GM06990 (cell line): ENCODE measurements at regions not wholly inside any gene's neighbourhood (a gene's known extent, or its start where the extent isn't known, plus 50 kb on each side); places are given as distances from the start of the nearest gene placed in this dataset.

Source experiments
- DNase-seq: peaks from one replicate; pipeline ENCODE4 v3.0.0-alpha.2; 2011; ENCODE audit not compliant: insufficient read length; ENCODE audit errors: extremely low read depth
- H3K27me3 ChIP-seq: replicated peaks from 2 replicates; pipeline ENCODE4 v1.6.0; 2011; ENCODE audit warnings: low read length; ENCODE audit not compliant: control insufficient read depth, insufficient read depth
- H3K36me3 ChIP-seq: 2 replicates; pipeline ENCODE4 v1.5.1; 2011; ENCODE audit warnings: low read length; ENCODE audit not compliant: control insufficient read depth, insufficient read depth
- H3K4me3 ChIP-seq: replicated peaks from 2 replicates; pipeline ENCODE4 v1.5.1; 2011; ENCODE audit warnings: low read depth, mild to moderate bottlenecking, control low read depth, low read length
- TF ChIP-seq, protein P1 (sequence below): IDR thresholded peaks from 2 replicates; pipeline ENCODE4 v1.5.1; 2011; ENCODE audit warnings: low read length, control low read depth, mild to moderate bottlenecking, inconsistent platforms; ENCODE audit not compliant: insufficient read depth, poor library complexity, severe bottlenecking

DNA sequence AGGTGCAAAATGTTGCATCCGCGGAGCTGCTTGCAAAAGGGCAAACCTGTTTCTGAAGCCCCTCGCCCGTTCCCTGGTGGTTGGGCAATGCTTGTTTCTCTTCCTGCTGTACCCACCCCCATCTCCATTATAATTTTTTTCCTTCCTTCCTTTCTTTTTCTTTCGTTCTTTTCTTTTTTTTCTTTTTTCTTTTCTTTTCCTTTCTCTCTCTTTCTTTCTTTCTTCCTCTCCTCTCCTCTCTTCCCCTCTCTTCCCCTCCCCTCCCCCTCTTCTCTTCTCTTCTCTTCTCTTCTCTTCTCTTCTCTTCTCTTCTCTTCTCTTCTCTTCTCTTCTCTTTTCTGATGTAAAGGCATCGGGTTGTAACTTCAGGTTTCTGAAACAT lies 278.2 kb downstream of the GATA3 start:
- TF ChIP-seq, protein P1, sequence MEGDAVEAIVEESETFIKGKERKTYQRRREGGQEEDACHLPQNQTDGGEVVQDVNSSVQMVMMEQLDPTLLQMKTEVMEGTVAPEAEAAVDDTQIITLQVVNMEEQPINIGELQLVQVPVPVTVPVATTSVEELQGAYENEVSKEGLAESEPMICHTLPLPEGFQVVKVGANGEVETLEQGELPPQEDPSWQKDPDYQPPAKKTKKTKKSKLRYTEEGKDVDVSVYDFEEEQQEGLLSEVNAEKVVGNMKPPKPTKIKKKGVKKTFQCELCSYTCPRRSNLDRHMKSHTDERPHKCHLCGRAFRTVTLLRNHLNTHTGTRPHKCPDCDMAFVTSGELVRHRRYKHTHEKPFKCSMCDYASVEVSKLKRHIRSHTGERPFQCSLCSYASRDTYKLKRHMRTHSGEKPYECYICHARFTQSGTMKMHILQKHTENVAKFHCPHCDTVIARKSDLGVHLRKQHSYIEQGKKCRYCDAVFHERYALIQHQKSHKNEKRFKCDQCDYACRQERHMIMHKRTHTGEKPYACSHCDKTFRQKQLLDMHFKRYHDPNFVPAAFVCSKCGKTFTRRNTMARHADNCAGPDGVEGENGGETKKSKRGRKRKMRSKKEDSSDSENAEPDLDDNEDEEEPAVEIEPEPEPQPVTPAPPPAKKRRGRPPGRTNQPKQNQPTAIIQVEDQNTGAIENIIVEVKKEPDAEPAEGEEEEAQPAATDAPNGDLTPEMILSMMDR = no peak
- H3K36me3 ChIP-seq = no peaks in the 10 kb centered on the region
- no peak for DNase-seq
- H3K27me3 ChIP-seq = no peaks in the 10 kb centered on the region
- peak overlapping the region; percentile 46 for H3K4me3 ChIP-seq

DNA sequence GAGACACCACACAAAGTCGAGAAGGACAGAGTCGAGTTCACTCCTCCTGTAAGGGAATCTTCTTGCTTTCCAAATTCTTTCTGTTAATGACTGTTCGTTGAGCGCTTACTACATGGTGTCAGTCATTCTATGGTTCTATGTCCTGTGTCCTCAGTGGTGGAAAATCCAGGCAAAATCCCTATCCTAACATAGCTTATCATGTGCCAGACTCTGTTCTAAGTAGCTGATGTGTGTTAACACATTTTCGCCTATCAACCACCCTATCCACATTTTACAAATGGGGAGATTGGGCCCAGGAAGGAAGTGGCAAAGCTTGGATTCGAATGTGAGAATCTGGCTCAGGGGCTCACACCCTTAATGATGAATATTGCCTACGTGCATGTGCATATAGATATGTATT lies 280.1 kb downstream of the GATA3 start:
- no peaks in the 10 kb centered on the region for H3K36me3 ChIP-seq
- TF ChIP-seq, protein P1 = no peak

DNA sequence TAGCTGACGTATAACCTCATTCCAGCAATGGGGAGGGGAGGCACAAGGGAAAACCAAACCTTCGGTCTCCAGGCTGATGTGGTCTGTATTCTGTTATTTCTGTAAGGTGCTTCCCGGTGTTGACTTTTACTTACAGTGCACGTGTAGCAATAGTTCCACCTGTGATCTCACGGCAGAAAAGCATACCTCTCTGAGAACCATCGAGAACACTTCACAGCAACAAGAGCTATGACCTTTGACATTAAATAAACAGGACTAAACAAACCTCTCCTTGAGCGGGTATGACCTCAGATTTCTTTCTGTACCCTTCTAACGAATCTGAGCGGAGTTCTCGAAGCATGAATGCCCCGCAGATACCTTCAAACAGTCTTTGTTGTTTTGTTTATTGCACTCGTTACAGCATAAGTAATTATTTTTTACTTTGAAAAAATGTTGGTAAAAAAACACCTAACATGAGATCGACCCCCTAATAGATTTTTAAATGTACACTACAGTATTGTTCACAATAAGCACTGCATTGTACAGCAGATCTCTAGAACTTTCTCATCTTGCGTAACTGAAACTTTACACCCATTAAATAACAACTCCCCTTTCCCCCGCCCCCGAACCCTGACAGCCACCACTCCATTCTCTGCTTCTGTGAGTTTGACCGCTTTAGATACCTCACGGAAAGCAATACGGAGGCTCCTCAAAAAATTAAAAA lies 282.3 kb downstream of the GATA3 start:
- no peaks in the 10 kb centered on the region for H3K27me3 ChIP-seq
- no peak for DNase-seq
- no peak overlapping the region for H3K4me3 ChIP-seq
- no peaks in the 10 kb centered on the region for H3K36me3 ChIP-seq
- TF ChIP-seq, protein P1 = no peak

More for the DNA sequence above, 280.1 kb downstream of the GATA3 start:
- no peak for DNase-seq
- no peaks in the 10 kb centered on the region for H3K27me3 ChIP-seq
- no peak overlapping the region for H3K4me3 ChIP-seq

DNA sequence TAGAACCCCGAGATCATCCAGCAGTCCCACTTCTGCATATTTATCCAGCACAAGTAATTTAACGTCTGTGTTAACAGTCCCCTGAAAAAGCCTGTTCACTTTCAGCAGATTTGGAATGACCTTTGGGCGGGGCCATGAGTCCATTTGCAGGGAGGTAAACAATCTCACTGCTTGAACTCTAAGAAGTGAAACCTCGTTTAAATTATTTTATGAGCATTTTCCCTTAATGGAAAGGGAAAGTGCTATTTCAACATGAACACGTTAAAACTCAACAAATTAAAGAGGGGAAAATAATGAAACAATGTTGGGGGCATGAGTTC lies 282.8 kb downstream of the GATA3 start:
- Histone ChIP-seq H3K36me3 (no peaks in the 10 kb centered on the region), H3K27me3 (no peaks in the 10 kb centered on the region), H3K4me3 (no peak overlapping the region)
- DNase-seq = no peak
- TF ChIP-seq, protein P1 = no peak

DNA sequence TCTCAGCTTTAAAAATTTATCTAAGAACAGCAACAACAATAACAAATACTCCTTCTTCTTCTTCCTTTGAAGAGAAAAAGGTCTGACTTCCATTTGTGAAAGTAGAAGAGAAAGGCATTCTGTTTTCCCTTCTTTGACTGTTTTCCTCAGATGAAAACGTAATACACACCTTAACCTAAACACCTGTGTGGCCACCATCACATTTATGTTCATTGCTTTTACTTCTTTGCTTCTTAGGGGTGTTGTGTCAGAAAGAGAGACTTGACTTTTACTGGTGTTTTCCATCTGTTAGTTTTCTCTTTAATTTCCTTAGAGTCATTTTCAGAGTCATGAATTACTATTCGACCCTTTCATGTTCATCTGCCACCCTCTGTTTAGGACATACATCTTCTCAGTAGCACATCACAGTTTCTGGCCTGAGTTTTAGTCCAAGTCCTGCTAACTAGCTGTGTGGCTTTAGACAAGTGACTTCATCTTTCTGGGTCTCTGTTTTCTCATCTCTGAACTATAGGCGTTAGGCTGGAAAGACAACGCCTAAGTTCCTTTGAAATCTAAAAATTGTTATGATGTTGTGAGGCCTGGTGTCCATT lies 283.8 kb downstream of the GATA3 start:
- TF ChIP-seq, protein P1 = no peak
- H3K4me3 ChIP-seq = no peak overlapping the region
- no peak for DNase-seq
- no peaks in the 10 kb centered on the region; the same call in 1 of the 2 replicates for H3K27me3 ChIP-seq
- no peaks in the 10 kb centered on the region for H3K36me3 ChIP-seq
